GM23248 (cell line): ENCODE measurements at regions not wholly inside any gene's neighbourhood (a gene's known extent, or its start where the extent isn't known, plus 50 kb on each side); places are given as distances from the start of the nearest gene placed in this dataset.

ENCODE experiments used
- DNase-seq: peaks from one replicate; pipeline ENCODE4 v3.0.0-alpha.2; 2015
- H2AFZ ChIP-seq: fragments of 200-600 bp; sonication (generic); 2 replicates; pipeline ENCODE4 v1.6.1; 2016; ENCODE audit warnings: antibody characterized with exemption
- H3F3A ChIP-seq: fragments of 200-600 bp; sonication (generic); 2 replicates; pipeline ENCODE4 v1.6.1; 2016; ENCODE audit warnings: mild to moderate bottlenecking, antibody characterized with exemption, mixed run types; ENCODE audit not compliant: insufficient read depth
- H3K27ac ChIP-seq: fragments of 200-600 bp; sonication (generic); 2 replicates; pipeline ENCODE4 v1.5.1; 2016; ENCODE audit warnings: mild to moderate bottlenecking
- H3K27me3 ChIP-seq: fragments of 200-600 bp; sonication (generic); replicated peaks from 2 replicates; pipeline ENCODE4 v1.6.1; 2016; ENCODE audit warnings: mild to moderate bottlenecking; ENCODE audit not compliant: insufficient read depth
- H3K36me3 ChIP-seq: fragments of 200-600 bp; sonication (generic); 2 replicates; pipeline ENCODE4 v1.6.1; 2016; ENCODE audit warnings: low read depth, mild to moderate bottlenecking
- H3K4me1 ChIP-seq: fragments of 200-600 bp; sonication (generic); 2 replicates; pipeline ENCODE4 v1.6.1; 2016; ENCODE audit warnings: mild to moderate bottlenecking; ENCODE audit not compliant: insufficient read depth
- H3K4me2 ChIP-seq: fragments of 200-600 bp; sonication (generic); one replicate; pipeline ENCODE4 v1.6.1; 2016; ENCODE audit warnings: mild to moderate bottlenecking; ENCODE audit not compliant: unreplicated experiment
- H3K4me3 ChIP-seq: fragments of 200-600 bp; sonication (generic); 2 replicates; pipeline ENCODE4 v1.5.1; 2016; ENCODE audit warnings: mild to moderate bottlenecking
- H3K79me2 ChIP-seq: fragments of 200-600 bp; sonication (generic); 2 replicates; pipeline ENCODE4 v1.6.1; 2016; ENCODE audit warnings: mild to moderate bottlenecking; ENCODE audit not compliant: insufficient read depth
- H3K9ac ChIP-seq: fragments of 200-600 bp; sonication (generic); 2 replicates; pipeline ENCODE4 v1.6.1; 2016; ENCODE audit warnings: mild to moderate bottlenecking
- H3K9me2 ChIP-seq: fragments of 200-600 bp; sonication (generic); 2 replicates; pipeline ENCODE4 v1.6.1; 2016; ENCODE audit warnings: mixed run types, mild to moderate bottlenecking, moderate library complexity; ENCODE audit not compliant: insufficient read depth
- H3K9me3 ChIP-seq: fragments of 200-600 bp; sonication (generic); one replicate; pipeline ENCODE4 v1.6.1; 2017; ENCODE audit warnings: low read depth
- H4K20me1 ChIP-seq: fragments of 200-600 bp; sonication (generic); 2 replicates; pipeline ENCODE4 v1.6.0; 2016; ENCODE audit not compliant: insufficient read depth
- EZH2 ChIP-seq: fragments of 200-600 bp; sonication (generic); IDR thresholded peaks from 2 replicates; pipeline ENCODE4 v1.6.1; 2018; ENCODE audit warnings: antibody characterized with exemption, mild to moderate bottlenecking; ENCODE audit not compliant: insufficient read depth, poor library complexity, severe bottlenecking
- EZH2phosphoT487 ChIP-seq: fragments of 200-600 bp; sonication (generic); IDR thresholded peaks from 2 replicates; pipeline ENCODE4 v1.6.1; 2018; ENCODE audit warnings: antibody characterized with exemption, moderate library complexity, mild to moderate bottlenecking, low read depth; ENCODE audit not compliant: insufficient read depth
- WGBS, 2 experiments: methylation state at CpG; one replicate each; pipeline ENCODE4 v1.1.6; 2015 to 2017; ENCODE audit warnings: low lambda C conversion rate in 2 of 2, low coverage in 1 of 2; ENCODE audit errors: missing lambda C conversion rate in 2 of 2; 5-methylcytosine and 5-hydroxymethylcytosine counted together
- in situ Hi-C: fragments of 300-500 bp; cut with MboI; formaldehyde crosslinking; loops from 2 replicates; pipeline ENCODE4 v1.15.0; 2020

DNA sequence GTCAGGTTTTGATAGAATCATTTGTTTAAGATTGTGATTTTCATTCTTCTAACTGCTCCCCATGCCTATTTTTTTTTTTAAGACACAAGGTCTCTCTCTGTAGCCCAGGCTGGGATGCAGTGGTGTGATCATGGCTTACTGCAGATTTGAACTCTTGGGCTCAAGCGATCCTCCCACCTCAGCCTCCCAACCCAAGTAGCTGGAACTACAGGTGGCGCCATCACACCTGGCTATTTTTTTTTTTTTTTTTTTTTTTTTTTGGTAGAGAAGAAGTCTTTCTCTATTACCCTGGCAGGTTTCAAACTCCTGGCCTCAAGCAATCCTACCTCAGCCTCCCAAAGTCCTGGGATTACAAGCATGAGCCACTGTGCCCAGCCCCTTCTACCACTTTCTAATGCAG lies 223.3 kb downstream of the CBLN1 start:
- no peak for DNase-seq
- Histone ChIP-seq H3K9ac (no peak overlapping the region), H4K20me1 (no peaks in the 10 kb centered on the region), H3K36me3 (no peaks in the 10 kb centered on the region), H3K4me2 (no peak overlapping the region), H3K27me3 (no peaks in the 10 kb centered on the region), H3K4me1 (no peaks in the 10 kb centered on the region), H3K4me3 (no peak overlapping the region), H2AFZ (no peak overlapping the region), H3F3A (no peaks in the 10 kb centered on the region), H3K27ac (no peak overlapping the region), H3K79me2 (no peaks in the 10 kb centered on the region), H3K9me2 (no peaks in the 10 kb centered on the region), H3K9me3 (no peaks in the 10 kb centered on the region)
- 42 to 48% methylated on average over 2 of the region's 2 CpGs for WGBS, 2 experiments
- in situ Hi-C loops, result no loop called here
- TF ChIP-seq EZH2 (no peak), EZH2phosphoT487 (no peak)

DNA sequence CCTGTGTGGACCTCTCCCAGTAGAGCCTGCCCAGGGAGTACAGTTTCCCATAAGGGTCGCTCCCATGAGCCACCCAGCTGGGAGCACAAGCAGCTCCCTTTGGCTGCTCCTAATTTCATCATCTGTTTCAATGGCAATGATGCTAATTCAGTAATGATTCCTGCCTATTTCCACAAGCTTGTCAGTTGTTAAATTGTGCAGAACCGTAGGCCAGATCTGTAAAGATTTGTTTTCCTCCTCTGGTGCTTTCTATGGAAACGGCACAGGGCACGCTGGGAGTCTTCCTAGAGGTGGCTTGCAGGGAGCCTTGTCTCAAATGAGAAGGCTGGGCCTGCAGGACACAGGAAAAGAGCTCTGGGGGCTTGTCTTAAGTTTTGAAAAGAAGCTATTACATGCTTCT lies 223.7 kb downstream of the CBLN1 start:
- H3K27me3 ChIP-seq, result no peaks in the 10 kb centered on the region
- no peak overlapping the region for H2AFZ ChIP-seq
- no peaks in the 10 kb centered on the region for H3K79me2 ChIP-seq
- in situ Hi-C loops, result no loop called here
- H3K9me3 ChIP-seq, result no peaks in the 10 kb centered on the region
- H3K9me2 ChIP-seq, result no peaks in the 10 kb centered on the region
- no peak overlapping the region for H3K27ac ChIP-seq
- DNase-seq, result no peak
- no peak overlapping the region for H3K9ac ChIP-seq
- no peak overlapping the region for H3K4me3 ChIP-seq
- no peak for TF ChIP-seq EZH2
- no peak for TF ChIP-seq EZH2phosphoT487
- H3K4me1 ChIP-seq, result no peaks in the 10 kb centered on the region
- no peaks in the 10 kb centered on the region for H3K36me3 ChIP-seq
- WGBS, 2 experiments, result 4 to 9% methylated on average over 4 of the region's 4 CpGs
- no peaks in the 10 kb centered on the region for H4K20me1 ChIP-seq
- H3K4me2 ChIP-seq, result no peak overlapping the region
- no peaks in the 10 kb centered on the region for H3F3A ChIP-seq

DNA sequence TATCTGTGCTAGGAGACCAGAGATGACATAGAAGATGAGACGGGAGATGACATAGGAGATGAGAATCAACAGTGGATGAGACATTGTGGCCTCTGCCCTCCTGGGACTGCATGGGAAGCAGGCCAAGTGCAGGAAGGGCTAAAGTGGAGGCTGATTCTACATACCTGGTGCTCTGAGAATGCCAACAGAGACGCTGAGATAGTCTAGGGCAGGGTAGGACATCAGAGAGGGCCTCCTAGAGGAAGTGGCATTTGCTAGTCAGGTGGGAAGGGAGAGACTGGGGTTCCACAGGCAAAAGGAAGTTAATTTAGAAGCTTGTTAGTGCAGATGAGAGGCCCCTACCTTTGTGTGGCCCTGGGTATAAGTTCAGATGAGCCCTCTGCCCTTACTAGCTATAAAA lies 224.2 kb downstream of the CBLN1 start:
- Histone ChIP-seq H3K9me2 (no peaks in the 10 kb centered on the region), H3K36me3 (no peaks in the 10 kb centered on the region), H3K79me2 (no peaks in the 10 kb centered on the region), H3K27me3 (no peaks in the 10 kb centered on the region), H2AFZ (no peak overlapping the region), H3F3A (no peaks in the 10 kb centered on the region), H4K20me1 (no peaks in the 10 kb centered on the region), H3K9ac (no peak overlapping the region), H3K9me3 (no peaks in the 10 kb centered on the region), H3K4me2 (no peak overlapping the region), H3K4me3 (no peak overlapping the region), H3K4me1 (no peaks in the 10 kb centered on the region), H3K27ac (no peak overlapping the region)
- 29 to 38% methylated on average over 2 of the region's 2 CpGs for WGBS, 2 experiments
- no peak for DNase-seq
- in situ Hi-C loops, result no loop called here
- TF ChIP-seq EZH2, result no peak
- TF ChIP-seq EZH2phosphoT487, result no peak

DNA sequence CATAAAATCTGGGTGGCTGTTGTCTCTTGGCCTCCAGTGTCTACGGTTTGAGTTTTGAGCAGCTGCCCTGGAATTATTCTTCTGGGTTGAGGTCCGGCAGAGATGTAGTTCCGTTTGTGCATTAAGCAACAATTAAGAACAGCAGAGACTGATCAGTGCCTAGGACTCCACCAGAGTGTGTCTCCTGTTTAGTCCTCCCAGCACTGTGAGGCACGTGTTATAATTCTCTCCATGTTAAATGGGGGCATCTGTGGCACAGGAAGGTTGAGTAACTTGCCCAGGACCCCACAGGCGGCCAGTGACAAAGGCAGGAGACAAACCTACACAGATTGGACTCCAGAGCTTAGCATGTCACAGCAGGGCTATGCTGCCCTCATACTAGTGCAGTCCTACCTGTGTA lies 225.1 kb downstream of the CBLN1 start:
- H3K4me2 ChIP-seq, result no peak overlapping the region
- TF ChIP-seq EZH2, result no peak
- TF ChIP-seq EZH2phosphoT487, result no peak
- H3K4me3 ChIP-seq, result no peak overlapping the region
- no peak overlapping the region for H3K27ac ChIP-seq
- H3K36me3 ChIP-seq, result no peaks in the 10 kb centered on the region
- H2AFZ ChIP-seq, result no peak overlapping the region
- H3K9me3 ChIP-seq, result no peaks in the 10 kb centered on the region
- H3K79me2 ChIP-seq, result no peaks in the 10 kb centered on the region
- in situ Hi-C loops, result no loop called here
- no peaks in the 10 kb centered on the region for H3K4me1 ChIP-seq
- 8 to 9% methylated on average over 5 of the region's 5 CpGs for WGBS, 2 experiments
- H3F3A ChIP-seq, result no peaks in the 10 kb centered on the region
- H3K9ac ChIP-seq, result no peak overlapping the region
- H3K27me3 ChIP-seq, result no peaks in the 10 kb centered on the region
- no peaks in the 10 kb centered on the region for H4K20me1 ChIP-seq
- no peak for DNase-seq
- H3K9me2 ChIP-seq, result no peaks in the 10 kb centered on the region
